ENCODE measurements at regions not wholly inside any gene's neighbourhood (a gene's known extent, or its start where the extent isn't known, plus 50 kb on each side); places are given as distances from the start of the nearest gene placed in this dataset.

- H3K36me3 Mint-ChIP-seq = no peaks in the 10 kb centered on the region
- peaks cover 0 to 5% (median 0%) of the 10 kb centered on the region in 7 donors for H3K9me3 Mint-ChIP-seq
- no peak overlapping the region for H2AFZ ChIP-seq (ENCODE audit: insufficient read depth, low read depth, low read length, poor library complexity, severe bottlenecking)
- H3K9ac ChIP-seq (ENCODE audit: insufficient read depth, low read length, poor library complexity, severe bottlenecking) = no peak overlapping the region
- no peak for DNase-seq
- no peaks in the 10 kb centered on the region for H3K9me3 ChIP-seq (replicated peaks in 1 of 2; ENCODE audit: control insufficient read depth in 1 of 2, insufficient read depth in 1 of 2, low read length in 2 of 2)
- no peaks in the 10 kb centered on the region for H3K4me1 Mint-ChIP-seq
- no peak overlapping the region for H3K4me2 ChIP-seq (replicated peaks; ENCODE audit: extremely low read depth, low read length, poor library complexity, severe bottlenecking)
- no peak overlapping the region for H3K27ac Mint-ChIP-seq
- H3K36me3 ChIP-seq (replicated peaks in 1 of 2; ENCODE audit: control insufficient read depth in 1 of 2, insufficient read depth in 2 of 2, low read length in 2 of 2) = no peaks in the 10 kb centered on the region
- H3K27me3 Mint-ChIP-seq (ENCODE audit: low read depth in 3 of 3) = peaks cover 3 to 6% (median 5%) of the 10 kb centered on the region in 3 donors
- H3K4me3 Mint-ChIP-seq = no peak overlapping the region
- no peak overlapping the region for H3K4me3 ChIP-seq (replicated peaks in 1 of 3; ENCODE audit: low read depth in 2 of 3, low read length in 3 of 3)
- H3K27me3 ChIP-seq (ENCODE audit: control insufficient read depth in 2 of 2, insufficient read depth in 2 of 2, low read length in 2 of 2) = no peaks in the 10 kb centered on the region
- TF ChIP-seq, protein P1, sequence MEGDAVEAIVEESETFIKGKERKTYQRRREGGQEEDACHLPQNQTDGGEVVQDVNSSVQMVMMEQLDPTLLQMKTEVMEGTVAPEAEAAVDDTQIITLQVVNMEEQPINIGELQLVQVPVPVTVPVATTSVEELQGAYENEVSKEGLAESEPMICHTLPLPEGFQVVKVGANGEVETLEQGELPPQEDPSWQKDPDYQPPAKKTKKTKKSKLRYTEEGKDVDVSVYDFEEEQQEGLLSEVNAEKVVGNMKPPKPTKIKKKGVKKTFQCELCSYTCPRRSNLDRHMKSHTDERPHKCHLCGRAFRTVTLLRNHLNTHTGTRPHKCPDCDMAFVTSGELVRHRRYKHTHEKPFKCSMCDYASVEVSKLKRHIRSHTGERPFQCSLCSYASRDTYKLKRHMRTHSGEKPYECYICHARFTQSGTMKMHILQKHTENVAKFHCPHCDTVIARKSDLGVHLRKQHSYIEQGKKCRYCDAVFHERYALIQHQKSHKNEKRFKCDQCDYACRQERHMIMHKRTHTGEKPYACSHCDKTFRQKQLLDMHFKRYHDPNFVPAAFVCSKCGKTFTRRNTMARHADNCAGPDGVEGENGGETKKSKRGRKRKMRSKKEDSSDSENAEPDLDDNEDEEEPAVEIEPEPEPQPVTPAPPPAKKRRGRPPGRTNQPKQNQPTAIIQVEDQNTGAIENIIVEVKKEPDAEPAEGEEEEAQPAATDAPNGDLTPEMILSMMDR (IDR thresholded peaks at IDR 0.05) = no peak
- no peaks in the 10 kb centered on the region for H4K20me1 ChIP-seq (ENCODE audit: insufficient read depth, low read length)
- intact Hi-C loops (cut with micrococcal nuclease) = no loop called here
- H3K27ac ChIP-seq (ENCODE audit: low read depth in 1 of 2, low read length in 2 of 2) = no peak overlapping the region
- no peaks in the 10 kb centered on the region for H3K79me2 ChIP-seq (ENCODE audit: insufficient read depth, low read length)
- H3K4me1 ChIP-seq (ENCODE audit: control insufficient read depth in 1 of 2, insufficient read depth in 2 of 2, low read length in 2 of 2) = no peaks in the 10 kb centered on the region
- WGBS (ENCODE audit: insufficient coverage) = 97% methylated on average over 3 of the region's 3 CpGs
Measured at GRCh38 chr19:34051255-34051654, 121.0 kb upstream of the LSM14A start.

GRCh38 chr19:34057155-34057554, 115.1 kb upstream of the LSM14A start:
- Mint-ChIP-seq H3K4me1 (no peaks in the 10 kb centered on the region), H3K9me3 (peaks cover 0 to 2% (median 0%) of the 10 kb centered on the region in 7 donors), H3K4me3 (no peak overlapping the region), H3K27ac (no peak overlapping the region), H3K36me3 (no peaks in the 10 kb centered on the region), H3K27me3 (ENCODE audit: low read depth in 3 of 3) (peaks cover 3 to 6% (median 4%) of the 10 kb centered on the region in 3 donors)
- no peaks in the 10 kb centered on the region for H3K9me3 ChIP-seq (replicated peaks in 1 of 2; ENCODE audit: control insufficient read depth in 1 of 2, insufficient read depth in 1 of 2, low read length in 2 of 2)
- no peaks in the 10 kb centered on the region for H3K27me3 ChIP-seq (ENCODE audit: control insufficient read depth in 2 of 2, insufficient read depth in 2 of 2, low read length in 2 of 2)
- no peaks in the 10 kb centered on the region for H3K79me2 ChIP-seq (ENCODE audit: insufficient read depth, low read length)
- H3K4me3 ChIP-seq (replicated peaks in 1 of 3; ENCODE audit: low read depth in 2 of 3, low read length in 3 of 3) = no peak overlapping the region
- H3K9ac ChIP-seq (ENCODE audit: insufficient read depth, low read length, poor library complexity, severe bottlenecking) = no peak overlapping the region
- no peak overlapping the region for H3K4me2 ChIP-seq (replicated peaks; ENCODE audit: extremely low read depth, low read length, poor library complexity, severe bottlenecking)
- WGBS (ENCODE audit: insufficient coverage) = 100% methylated on average over 1 of the region's 1 CpG
- H3K27ac ChIP-seq (ENCODE audit: low read depth in 1 of 2, low read length in 2 of 2) = no peak overlapping the region
- TF ChIP-seq, protein P1 (IDR thresholded peaks at IDR 0.05) = no peak
- H3K4me1 ChIP-seq (ENCODE audit: control insufficient read depth in 1 of 2, insufficient read depth in 2 of 2, low read length in 2 of 2) = no peaks in the 10 kb centered on the region
- H3K36me3 ChIP-seq (replicated peaks in 1 of 2; ENCODE audit: control insufficient read depth in 1 of 2, insufficient read depth in 2 of 2, low read length in 2 of 2) = no peaks in the 10 kb centered on the region
- intact Hi-C loops (cut with micrococcal nuclease) = no loop called here
- H4K20me1 ChIP-seq (ENCODE audit: insufficient read depth, low read length) = no peaks in the 10 kb centered on the region
- DNase-seq = no peak
- no peak overlapping the region for H2AFZ ChIP-seq (ENCODE audit: insufficient read depth, low read depth, low read length, poor library complexity, severe bottlenecking)
